K562 (cell line): ENCODE measurements at regions not wholly inside any gene's neighbourhood (a gene's known extent, or its start where the extent isn't known, plus 50 kb on each side); places are given as distances from the start of the nearest gene placed in this dataset.

Experiments
- ATAC-seq: fragments of 200-7000 bp; cut with Tn5 transposase; 3 replicates; pipeline ENCODE4 v1.9.1; 2020; ENCODE audit warnings: moderate library complexity
- BruUV-seq: library from RNA; stranded (reverse); fragments of 400-500 nt; replicated peaks from 2 replicates; lab custom pipeline; 2021; lab: Mats Ljungman, UMichigan
- CTCF ChIA-PET: fragments of 300-600 bp; formaldehyde crosslinking; extraction: SDS; loops from one replicate; lab custom pipeline; 2021; ENCODE audit warnings: low intra/inter-chr PET ratio; lab: Yijun Ruan, JAX
- POLR2A ChIA-PET: fragments of 300-600, 350-650 bp; sonication (Branson Sonifier 250); formaldehyde crosslinking; extraction: SDS; loops from one replicate; lab custom pipeline; 2021; ENCODE audit warnings: antibody characterized with exemption, inconsistent platforms; lab: Yijun Ruan, JAX
- DNase-seq, 4 experiments: peaks; one replicate each; pipeline versions ENCODE4 v3.0.0 to v3.0.0-alpha.2; 2011 to 2018; ENCODE audit warnings: low spot score in 3 of 4, mixed read lengths in 3 of 4; ENCODE audit errors: extremely low read depth in 1 of 4
- FAIRE-seq: peaks from 2 replicates; lab custom pipeline; 2011; peaks lifted over from hg19 to GRCh38; lab: Jason Lieb, UNC
- H2AFZ ChIP-seq: 2 replicates; pipeline ENCODE4 v1.6.0; 2011; ENCODE audit warnings: low read depth, low read length, control low read depth, inconsistent platforms
- H3K27ac ChIP-seq: fragments of 200-600 bp; 3 replicates; pipeline ENCODE4 v1.8.0; 2011; ENCODE audit warnings: low read depth, mild to moderate bottlenecking, control low read depth, inconsistent platforms, low read length, moderate library complexity, mixed read lengths; ENCODE audit errors: extremely low read depth
- H3K27me3 ChIP-seq, 2 experiments: fragments of 300-600 bp in 1 of 2; 2 replicates in 1 of 2; 3 replicates in 1 of 2; pipeline versions ENCODE4 v1.6.0 to v1.8.0; 2011; ENCODE audit warnings: inconsistent platforms in 2 of 2, low read length in 2 of 2, mild to moderate bottlenecking in 1 of 2, mixed read lengths in 1 of 2, moderate library complexity in 1 of 2; ENCODE audit not compliant: control insufficient read depth in 2 of 2, insufficient read depth in 2 of 2
- H3K36me3 ChIP-seq: fragments of 300-600 bp; 3 replicates; pipeline ENCODE4 v1.8.0; 2011; ENCODE audit warnings: mild to moderate bottlenecking, low read length, inconsistent platforms; ENCODE audit not compliant: control insufficient read depth, insufficient read depth
- H3K4me1 ChIP-seq, 2 experiments: fragments of 200-600 bp in 1 of 2; replicated peaks in 1 of 2; 2 replicates in 1 of 2; 3 replicates in 1 of 2; pipeline versions ENCODE4 v1.5.1 to v1.8.0; 2011; ENCODE audit warnings: inconsistent platforms in 2 of 2, low read length in 2 of 2, mild to moderate bottlenecking in 1 of 2, mixed read lengths in 1 of 2, moderate library complexity in 1 of 2; ENCODE audit not compliant: control insufficient read depth in 2 of 2, insufficient read depth in 2 of 2
- H3K4me2 ChIP-seq: 2 replicates; pipeline ENCODE4 v1.6.1; 2011; ENCODE audit warnings: low read length, control low read depth, inconsistent platforms, mixed read lengths; ENCODE audit not compliant: insufficient read depth
- H3K4me3 ChIP-seq: fragments of 200-600 bp; sonication (generic), shearing (Covaris generic); 2 replicates; pipeline ENCODE4 v1.5.1; 2016; ENCODE audit warnings: control low read depth, inconsistent platforms
- H3K79me2 ChIP-seq: fragments of 200-600 bp; 3 replicates; pipeline ENCODE4 v1.8.0; 2011; ENCODE audit warnings: low read length, inconsistent platforms; ENCODE audit not compliant: control insufficient read depth, insufficient read depth
- H3K9ac ChIP-seq, 2 experiments: 2 replicates each; pipeline versions ENCODE4 v1.6.0 to v1.6.1; 2011; ENCODE audit warnings: low read depth in 2 of 2, low read length in 2 of 2, control low read depth in 1 of 2, inconsistent platforms in 1 of 2, mild to moderate bottlenecking in 1 of 2, mixed read lengths in 1 of 2; ENCODE audit not compliant: insufficient read depth in 1 of 2
- H3K9me1 ChIP-seq: one replicate; pipeline ENCODE4 v1.6.0; 2011; ENCODE audit warnings: inconsistent platforms, mild to moderate bottlenecking, low read length, moderate library complexity; ENCODE audit not compliant: control insufficient read depth, insufficient read depth
- H3K9me3 ChIP-seq: replicated peaks from 2 replicates; pipeline ENCODE4 v1.5.1; 2011; ENCODE audit warnings: low read depth, low read length, inconsistent platforms; ENCODE audit not compliant: control insufficient read depth, insufficient read depth
- H4K20me1 ChIP-seq: replicated peaks from 2 replicates; pipeline ENCODE4 v1.6.1; 2011; ENCODE audit warnings: low read length, inconsistent platforms, mixed read lengths; ENCODE audit not compliant: control insufficient read depth, insufficient read depth
- CREBBP ChIP-seq: IDR thresholded peaks from one replicate; pipeline ENCODE4 v1.6.1; 2012; ENCODE audit warnings: low read depth, mild to moderate bottlenecking, control low read depth, inconsistent platforms, low read length
- EGR1 ChIP-seq: fragments of 450-650 bp; conservative IDR thresholded peaks from 2 replicates; pipeline ENCODE4 v1.6.1; 2017; ENCODE audit warnings: mild to moderate bottlenecking
- HDAC1 ChIP-seq, 2 experiments: fragments of 450-650 bp; IDR thresholded peaks; 2 replicates each; pipeline ENCODE4 v1.6.1; 2016 to 2017; ENCODE audit warnings: inconsistent platforms in 1 of 2, mild to moderate bottlenecking in 1 of 2, moderate library complexity in 1 of 2
- HSF4 ChIP-seq: fragments of 250-450 bp; sonication (Bioruptor Pico); IDR thresholded peaks from 2 replicates; pipeline ENCODE4 v2.1.2; 2022; ENCODE audit warnings: mild to moderate bottlenecking, moderate library complexity, borderline replicate concordance
- TAF9B ChIP-seq: fragments of 450-650 bp; IDR thresholded peaks from 2 replicates; pipeline ENCODE4 v1.6.1; 2018; ENCODE audit warnings: mild to moderate bottlenecking; ENCODE audit not compliant: partially characterized antibody
- U2AF2 ChIP-seq: fragments of 200-400 bp; formaldehyde crosslinking; optimal IDR thresholded peaks from 2 replicates; pipeline ENCODE3; 2017; ENCODE audit warnings: low read depth, mild to moderate bottlenecking, low read length
- ZNF23 ChIP-seq: fragments of 250-450 bp; sonication (Bioruptor Pico); IDR thresholded peaks from 2 replicates; pipeline ENCODE4 v1.4.0; 2020; ENCODE audit warnings: mild to moderate bottlenecking
- WGBS: fragments of 100-300 bp; shearing (Covaris generic); methylation state at CpG from one replicate; pipeline ENCODE4 v1.1.6; 2016; ENCODE audit warnings: low coverage, mixed read lengths; ENCODE audit not compliant: insufficient coverage; ENCODE audit errors: missing lambda C conversion rate; 5-methylcytosine and 5-hydroxymethylcytosine counted together
- in situ Hi-C: fragments of 300-500 bp; cut with MboI; formaldehyde crosslinking; loops from 4 replicates; pipeline ENCODE4 v1.15.0; 2018; ENCODE audit warnings: inconsistent platforms, mixed read lengths
- intact Hi-C: fragments of 100-400 bp; cut with micrococcal nuclease; formaldehyde crosslinking; loops from 2 replicates; pipeline ENCODE4 v1.14.2; 2022
- TF ChIP-seq, protein P1 (sequence below), 2 experiments: fragments of 450-650 bp; formaldehyde crosslinking in 1 of 2; IDR thresholded peaks; 2 replicates each; pipeline versions ENCODE4 v1.4.0 to v1.6.1; 2014 to 2020; ENCODE audit warnings: mild to moderate bottlenecking in 2 of 2, borderline replicate concordance in 1 of 2, low read depth in 1 of 2
- TF ChIP-seq, protein P2 (sequence below): fragments of 250-450 bp; sonication (Bioruptor Pico); IDR thresholded peaks from 2 replicates; pipeline ENCODE4 v1.8.0; 2021; ENCODE audit warnings: moderate library complexity, mild to moderate bottlenecking, inconsistent platforms
- TF ChIP-seq, protein P3 (sequence below): sonication (generic); formaldehyde crosslinking; IDR thresholded peaks from 2 replicates; pipeline ENCODE4 v1.8.1; 2023; ENCODE audit warnings: mild to moderate bottlenecking, missing genetic modification reagents

DNA sequence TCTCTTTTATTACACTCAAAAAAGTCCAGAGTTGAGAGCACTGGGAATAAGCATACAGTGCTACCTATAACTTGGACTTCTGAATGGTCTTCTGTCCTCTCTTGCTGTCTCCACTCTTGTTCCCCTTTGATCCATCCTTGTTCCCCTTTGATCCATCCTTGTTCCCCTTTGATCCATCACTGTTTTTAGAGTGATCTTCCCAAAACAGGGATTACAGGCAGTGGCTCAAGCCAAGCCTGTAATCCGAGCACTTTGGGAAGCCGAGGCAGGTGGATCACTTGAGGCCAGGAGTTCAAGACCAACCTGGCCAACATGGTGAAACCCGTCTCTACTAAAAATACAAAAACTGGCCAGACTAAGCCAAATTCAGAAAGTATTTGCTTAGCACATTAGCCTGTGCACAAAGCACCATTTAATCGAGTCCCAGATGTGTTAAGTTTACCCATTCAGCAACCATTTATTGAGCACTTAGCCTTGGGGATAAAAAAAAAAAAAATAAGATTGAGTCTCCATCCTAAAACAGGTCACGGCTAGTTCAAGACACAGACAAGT lies 65.0 kb upstream of the NHSL1 start:
- no peak overlapping the region for H3K4me3 ChIP-seq
- H4K20me1 ChIP-seq = no peaks in the 10 kb centered on the region
- no peak overlapping the region for H3K27ac ChIP-seq
- no peak for ATAC-seq
- FAIRE-seq = no peak
- H3K79me2 ChIP-seq = no peaks in the 10 kb centered on the region
- CTCF ChIA-PET = no interaction called here
- DNase-seq = no peak
- POLR2A ChIA-PET = no interaction called here
- 3% methylated on average over 5 of the region's 5 CpGs for WGBS
- no peaks in the 10 kb centered on the region for H3K9me1 ChIP-seq
- in situ Hi-C loops (no loop called here), intact Hi-C loops (no loop called here)
- no peaks in the 10 kb centered on the region for H3K9me3 ChIP-seq
- no peak overlapping the region for H3K4me2 ChIP-seq
- H3K36me3 ChIP-seq = no peaks in the 10 kb centered on the region
- no TSS peak for BruUV-seq
- no peaks in the 10 kb centered on the region for H3K4me1 ChIP-seq
- H3K9ac ChIP-seq = no peak overlapping the region
- H2AFZ ChIP-seq = no peak overlapping the region
- H3K27me3 ChIP-seq = peaks cover 11 to 50% of the 10 kb centered on the region in 2 experiments; a peak in 4 of 5 replicates
- TF ChIP-seq, protein P1, sequence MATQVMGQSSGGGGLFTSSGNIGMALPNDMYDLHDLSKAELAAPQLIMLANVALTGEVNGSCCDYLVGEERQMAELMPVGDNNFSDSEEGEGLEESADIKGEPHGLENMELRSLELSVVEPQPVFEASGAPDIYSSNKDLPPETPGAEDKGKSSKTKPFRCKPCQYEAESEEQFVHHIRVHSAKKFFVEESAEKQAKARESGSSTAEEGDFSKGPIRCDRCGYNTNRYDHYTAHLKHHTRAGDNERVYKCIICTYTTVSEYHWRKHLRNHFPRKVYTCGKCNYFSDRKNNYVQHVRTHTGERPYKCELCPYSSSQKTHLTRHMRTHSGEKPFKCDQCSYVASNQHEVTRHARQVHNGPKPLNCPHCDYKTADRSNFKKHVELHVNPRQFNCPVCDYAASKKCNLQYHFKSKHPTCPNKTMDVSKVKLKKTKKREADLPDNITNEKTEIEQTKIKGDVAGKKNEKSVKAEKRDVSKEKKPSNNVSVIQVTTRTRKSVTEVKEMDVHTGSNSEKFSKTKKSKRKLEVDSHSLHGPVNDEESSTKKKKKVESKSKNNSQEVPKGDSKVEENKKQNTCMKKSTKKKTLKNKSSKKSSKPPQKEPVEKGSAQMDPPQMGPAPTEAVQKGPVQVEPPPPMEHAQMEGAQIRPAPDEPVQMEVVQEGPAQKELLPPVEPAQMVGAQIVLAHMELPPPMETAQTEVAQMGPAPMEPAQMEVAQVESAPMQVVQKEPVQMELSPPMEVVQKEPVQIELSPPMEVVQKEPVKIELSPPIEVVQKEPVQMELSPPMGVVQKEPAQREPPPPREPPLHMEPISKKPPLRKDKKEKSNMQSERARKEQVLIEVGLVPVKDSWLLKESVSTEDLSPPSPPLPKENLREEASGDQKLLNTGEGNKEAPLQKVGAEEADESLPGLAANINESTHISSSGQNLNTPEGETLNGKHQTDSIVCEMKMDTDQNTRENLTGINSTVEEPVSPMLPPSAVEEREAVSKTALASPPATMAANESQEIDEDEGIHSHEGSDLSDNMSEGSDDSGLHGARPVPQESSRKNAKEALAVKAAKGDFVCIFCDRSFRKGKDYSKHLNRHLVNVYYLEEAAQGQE (IDR thresholded peaks at IDR 0.05; ENCODE audit: borderline replicate concordance) = no peak
- TF ChIP-seq, protein P1 (CRISPR knock-in tag; IDR thresholded peaks at IDR 0.05; ENCODE audit: low read depth) = no peak
- TF ChIP-seq, protein P2, sequence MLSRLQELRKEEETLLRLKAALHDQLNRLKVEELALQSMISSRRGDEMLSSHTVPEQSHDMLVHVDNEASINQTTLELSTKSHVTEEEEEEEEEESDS (CRISPR knock-in tag) = no peak
- TF ChIP-seq ZNF23 (CRISPR knock-in tag) (no peak), TAF9B (no peak), EGR1 (no peak), HDAC1 (IDR thresholded peaks at IDR 0.05) (no peak), U2AF2 (no peak), HSF4 (CRISPR knock-in tag) (no peak), CREBBP (no peak)
- TF ChIP-seq, protein P3, sequence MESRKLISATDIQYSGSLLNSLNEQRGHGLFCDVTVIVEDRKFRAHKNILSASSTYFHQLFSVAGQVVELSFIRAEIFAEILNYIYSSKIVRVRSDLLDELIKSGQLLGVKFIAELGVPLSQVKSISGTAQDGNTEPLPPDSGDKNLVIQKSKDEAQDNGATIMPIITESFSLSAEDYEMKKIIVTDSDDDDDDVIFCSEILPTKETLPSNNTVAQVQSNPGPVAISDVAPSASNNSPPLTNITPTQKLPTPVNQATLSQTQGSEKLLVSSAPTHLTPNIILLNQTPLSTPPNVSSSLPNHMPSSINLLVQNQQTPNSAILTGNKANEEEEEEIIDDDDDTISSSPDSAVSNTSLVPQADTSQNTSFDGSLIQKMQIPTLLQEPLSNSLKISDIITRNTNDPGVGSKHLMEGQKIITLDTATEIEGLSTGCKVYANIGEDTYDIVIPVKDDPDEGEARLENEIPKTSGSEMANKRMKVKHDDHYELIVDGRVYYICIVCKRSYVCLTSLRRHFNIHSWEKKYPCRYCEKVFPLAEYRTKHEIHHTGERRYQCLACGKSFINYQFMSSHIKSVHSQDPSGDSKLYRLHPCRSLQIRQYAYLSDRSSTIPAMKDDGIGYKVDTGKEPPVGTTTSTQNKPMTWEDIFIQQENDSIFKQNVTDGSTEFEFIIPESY (CRISPR knock-in tag) = no peak
